NT2/D1 (cell line): ENCODE measurements at regions not wholly inside any gene's neighbourhood (a gene's known extent, or its start where the extent isn't known, plus 50 kb on each side); places are given as distances from the start of the nearest gene placed in this dataset.

ENCODE experiments used
- DNase-seq: peaks from one replicate; pipeline ENCODE4 v3.0.0-alpha.2; 2011; ENCODE audit warnings: low read depth, low spot score
- H3K27me3 ChIP-seq: 2 replicates; pipeline ENCODE4 v1.6.0; 2011; ENCODE audit warnings: mild to moderate bottlenecking; ENCODE audit not compliant: insufficient read length, insufficient read depth
- H3K36me3 ChIP-seq: 2 replicates; pipeline ENCODE4 v1.6.1; 2011; ENCODE audit warnings: mild to moderate bottlenecking, low read length, mixed read lengths; ENCODE audit not compliant: insufficient read depth, insufficient read length
- H3K4me1 ChIP-seq: 2 replicates; pipeline ENCODE4 v1.5.1; 2011; ENCODE audit not compliant: insufficient read depth, insufficient read length
- H3K4me3 ChIP-seq: 2 replicates; pipeline ENCODE4 v1.5.1; 2011; ENCODE audit warnings: low read depth; ENCODE audit not compliant: insufficient read length
- H3K9ac ChIP-seq: 2 replicates; pipeline ENCODE4 v1.6.0; 2011; ENCODE audit warnings: low read depth; ENCODE audit not compliant: insufficient read length
- H3K9me3 ChIP-seq: 2 replicates; pipeline ENCODE4 v1.5.1; 2011; ENCODE audit warnings: mild to moderate bottlenecking, low read length; ENCODE audit not compliant: insufficient read depth
- SUZ12 ChIP-seq: IDR thresholded peaks from 2 replicates; pipeline ENCODE4 v1.6.1; 2011; ENCODE audit not compliant: insufficient read length, insufficient read depth; ENCODE audit errors: extremely low read depth
- YY1 ChIP-seq: IDR thresholded peaks from 2 replicates; pipeline ENCODE4 v1.6.1; 2011; ENCODE audit not compliant: insufficient read length, insufficient read depth
- ZNF274 ChIP-seq: IDR thresholded peaks from 2 replicates; pipeline ENCODE4 v1.6.1; 2011; ENCODE audit warnings: mild to moderate bottlenecking, low read depth, low read length

DNA sequence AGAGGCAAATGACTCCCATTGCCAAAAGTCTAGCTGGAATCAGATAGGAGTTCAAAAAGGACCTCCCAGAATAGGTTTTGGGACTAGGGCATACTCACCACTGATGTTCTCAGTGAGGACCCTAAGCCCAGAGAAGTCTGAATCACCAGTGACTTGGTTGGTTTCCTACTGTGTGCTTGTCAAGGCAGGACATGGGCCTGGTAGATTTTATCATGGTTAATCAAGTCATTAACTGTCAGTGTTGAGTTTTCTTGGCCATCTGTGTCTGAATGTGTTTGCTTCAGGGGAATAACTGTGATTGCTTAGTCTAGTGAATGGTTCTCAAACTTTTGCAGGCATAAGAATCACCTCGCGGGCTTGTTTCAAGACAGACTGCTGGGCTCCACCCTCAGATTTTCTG, 99.0 kb upstream of the GDNF start:
- H3K9me3 ChIP-seq: 0 out of 2 replicates have a peak, but pooled peaks cover 6% of the 10 kb centered on the region
- TF ChIP-seq YY1 (no peak), SUZ12 (no peak), ZNF274 (no peak)
- no peak overlapping the region for H3K9ac ChIP-seq
- DNase-seq: no peak
- no peaks in the 10 kb centered on the region for H3K27me3 ChIP-seq
- no peaks in the 10 kb centered on the region for H3K36me3 ChIP-seq
- no peaks in the 10 kb centered on the region for H3K4me1 ChIP-seq
- no peak overlapping the region for H3K4me3 ChIP-seq

DNA sequence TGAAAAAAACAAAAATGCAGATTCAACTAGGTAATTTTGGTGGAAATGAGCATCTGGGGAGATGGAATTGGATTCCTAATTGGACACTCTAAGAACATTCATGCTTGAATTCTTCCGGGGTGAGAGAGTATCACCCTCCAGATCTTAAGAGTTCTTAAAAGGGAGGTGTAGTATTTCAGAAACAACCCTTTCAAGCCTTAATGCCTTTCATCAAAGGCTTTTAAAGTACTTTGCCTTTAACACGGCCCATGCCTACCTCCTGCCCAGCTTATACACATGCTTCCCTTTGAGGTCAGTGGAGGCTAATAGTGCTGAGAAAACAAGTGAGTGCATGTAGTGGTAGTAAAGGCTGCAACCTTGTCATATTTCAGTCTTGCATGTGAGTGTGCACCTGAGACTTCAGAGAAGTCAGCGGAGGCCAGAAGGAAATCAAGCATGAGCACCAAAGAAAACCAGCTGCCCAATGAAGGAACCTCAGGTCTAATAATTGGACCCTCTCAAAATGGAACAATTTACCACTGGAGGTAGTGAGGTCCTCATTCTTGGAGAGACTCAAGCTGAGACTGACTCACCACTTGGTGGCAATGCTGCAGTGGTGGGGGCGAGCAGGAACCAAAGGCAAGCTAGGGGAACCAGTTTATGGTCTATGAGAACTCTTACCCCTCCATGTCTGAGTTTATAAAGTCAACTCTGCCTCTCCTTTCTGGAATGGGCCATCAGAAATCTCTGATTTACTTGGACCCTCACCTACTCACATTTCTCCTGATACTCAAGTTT, 98.4 kb upstream of the GDNF start:
- H3K36me3 ChIP-seq: no peaks in the 10 kb centered on the region
- TF ChIP-seq ZNF274 (no peak), SUZ12 (no peak), YY1 (no peak)
- 0 out of 2 replicates have a peak, but pooled peaks cover 6% of the 10 kb centered on the region for H3K9me3 ChIP-seq
- no peak overlapping the region for H3K4me3 ChIP-seq
- H3K9ac ChIP-seq: no peak overlapping the region
- DNase-seq: no peak
- H3K27me3 ChIP-seq: no peaks in the 10 kb centered on the region
- no peaks in the 10 kb centered on the region for H3K4me1 ChIP-seq

- Histone ChIP-seq H3K4me1 (no peaks in the 10 kb centered on the region), H3K36me3 (no peaks in the 10 kb centered on the region), H3K9ac (no peak overlapping the region), H3K27me3 (no peaks in the 10 kb centered on the region), H3K4me3 (no peak overlapping the region), H3K9me3 (0 out of 2 replicates have a peak, but pooled peaks cover 6% of the 10 kb centered on the region)
- TF ChIP-seq SUZ12 (no peak), YY1 (no peak), ZNF274 (no peak)
- no peak for DNase-seq
Measured at GRCh38 chr5:37936091-37936490, 96.2 kb upstream of the GDNF start.

GRCh38 chr5:37933576-37933975, 93.7 kb upstream of the GDNF start:
- Histone ChIP-seq H3K9ac (no peak overlapping the region), H3K9me3 (0 out of 2 replicates have a peak, but pooled peaks cover 6% of the 10 kb centered on the region), H3K4me3 (no peak overlapping the region), H3K27me3 (no peaks in the 10 kb centered on the region), H3K36me3 (no peaks in the 10 kb centered on the region), H3K4me1 (no peaks in the 10 kb centered on the region)
- TF ChIP-seq ZNF274 (no peak), YY1 (no peak), SUZ12 (no peak)
- no peak for DNase-seq

DNA sequence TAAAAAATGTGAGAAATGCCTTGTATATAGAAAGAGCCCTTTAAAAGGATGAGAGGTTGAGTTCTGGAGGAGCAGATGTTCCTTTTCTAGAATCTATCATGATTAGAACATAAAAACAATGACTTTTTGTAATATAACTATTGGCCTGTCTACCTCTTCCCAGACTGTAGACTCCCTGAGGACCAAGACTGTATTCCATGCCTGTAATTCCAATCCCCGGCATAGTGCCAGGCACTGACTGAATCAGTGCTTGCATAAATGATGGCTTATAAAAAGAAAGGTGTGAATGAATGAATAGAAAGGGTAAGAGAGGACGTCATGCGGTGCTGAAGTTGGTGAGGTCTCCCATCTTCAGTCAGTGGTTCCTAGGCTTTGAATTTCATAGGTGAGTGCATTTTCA, 92.6 kb upstream of the GDNF start:
- Histone ChIP-seq H3K4me1 (no peaks in the 10 kb centered on the region), H3K27me3 (no peaks in the 10 kb centered on the region), H3K9me3 (0 out of 2 replicates have a peak, but pooled peaks cover 6% of the 10 kb centered on the region), H3K36me3 (no peaks in the 10 kb centered on the region), H3K4me3 (no peak overlapping the region), H3K9ac (no peak overlapping the region)
- TF ChIP-seq SUZ12: no peak
- TF ChIP-seq YY1: no peak
- no peak for TF ChIP-seq ZNF274
- DNase-seq: no peak

GRCh38 chr5:37931541-37931940, 91.7 kb upstream of the GDNF start:
- DNase-seq: no peak
- Histone ChIP-seq H3K4me3 (no peak overlapping the region), H3K4me1 (no peaks in the 10 kb centered on the region), H3K9me3 (no peaks in the 10 kb centered on the region), H3K36me3 (no peaks in the 10 kb centered on the region), H3K27me3 (no peaks in the 10 kb centered on the region), H3K9ac (no peak overlapping the region)
- TF ChIP-seq YY1 (no peak), SUZ12 (no peak), ZNF274 (no peak)

DNA sequence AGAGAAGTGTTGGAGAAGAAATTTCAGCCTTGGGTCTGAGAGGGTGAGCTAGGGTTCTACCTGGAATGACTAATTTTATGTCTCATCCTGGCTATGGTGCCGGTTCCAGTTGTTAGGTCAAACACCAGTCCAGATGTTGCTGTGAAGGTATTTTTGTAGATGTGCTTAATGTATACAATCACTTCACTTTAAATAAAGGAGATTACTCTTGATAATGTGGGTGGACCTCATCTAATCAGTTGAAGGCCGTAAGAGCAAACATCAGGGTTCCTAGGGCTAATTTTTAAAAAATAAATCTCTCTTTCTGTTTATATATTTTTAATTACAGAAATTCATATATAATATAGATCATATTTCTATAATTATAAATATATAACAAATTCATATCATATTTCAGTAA, 90.5 kb upstream of the GDNF start:
- H3K36me3 ChIP-seq: no peaks in the 10 kb centered on the region
- no peak overlapping the region for H3K9ac ChIP-seq
- DNase-seq: no peak
- no peaks in the 10 kb centered on the region for H3K4me1 ChIP-seq
- H3K27me3 ChIP-seq: no peaks in the 10 kb centered on the region
- TF ChIP-seq SUZ12 (no peak), ZNF274 (no peak), YY1 (no peak)
- H3K9me3 ChIP-seq: no peaks in the 10 kb centered on the region
- H3K4me3 ChIP-seq: no peak overlapping the region
